ENCODE measurements at regions not wholly inside any gene's neighbourhood (a gene's known extent, or its start where the extent isn't known, plus 50 kb on each side); places are given as distances from the start of the nearest gene placed in this dataset.
A peak's percentile ranks its signal among the peaks of the same experiment; 100 is the strongest.

GRCh38 chr4:123930996-123931395, 534.4 kb downstream of the SPRY1 start:
- DNase-seq, result peak; percentile 14
- Histone ChIP-seq H3K4me3 (ENCODE audit: low read depth, low read length) (no peak overlapping the region), H3K27me3 (replicated peaks) (no peaks in the 10 kb centered on the region), H3K36me3 (replicated peaks) (no peaks in the 10 kb centered on the region), H3K27ac (no peak overlapping the region)
- in situ Hi-C loops (cut with HindIII; ENCODE audit: low pct_ligation_motif_present, low sequenced_read_pairs), result no loop called here
- TF ChIP-seq CTCF (IDR thresholded peaks at IDR 0.05; ENCODE audit: low read depth, low read length, missing control alignments), result no peak

GRCh38 chr4:123934096-123934495, 537.5 kb downstream of the SPRY1 start:
- no peak for DNase-seq
- TF ChIP-seq CTCF (IDR thresholded peaks at IDR 0.05; ENCODE audit: low read depth, low read length, missing control alignments), result no peak
- no peaks in the 10 kb centered on the region for H3K27me3 ChIP-seq (replicated peaks)
- no peaks in the 10 kb centered on the region for H3K36me3 ChIP-seq (replicated peaks)
- in situ Hi-C loops (cut with HindIII; ENCODE audit: low pct_ligation_motif_present, low sequenced_read_pairs), result no loop called here
- H3K27ac ChIP-seq, result no peak overlapping the region
- no peak overlapping the region for H3K4me3 ChIP-seq (ENCODE audit: low read depth, low read length)

- Histone ChIP-seq H3K27ac (no peak overlapping the region), H3K36me3 (replicated peaks) (no peaks in the 10 kb centered on the region), H3K27me3 (replicated peaks) (no peaks in the 10 kb centered on the region), H3K4me3 (ENCODE audit: low read depth, low read length) (no peak overlapping the region)
- in situ Hi-C loops (cut with HindIII; ENCODE audit: low pct_ligation_motif_present, low sequenced_read_pairs), result no loop called here
- no peak for DNase-seq
- no peak for TF ChIP-seq CTCF (IDR thresholded peaks at IDR 0.05; ENCODE audit: low read depth, low read length, missing control alignments)
Measured at GRCh38 chr4:123936621-123937043, 540.0 kb downstream of the SPRY1 start.

- H3K27me3 ChIP-seq (replicated peaks), result no peaks in the 10 kb centered on the region
- in situ Hi-C loops (cut with HindIII; ENCODE audit: low pct_ligation_motif_present, low sequenced_read_pairs), result no loop called here
- H3K36me3 ChIP-seq (replicated peaks), result no peaks in the 10 kb centered on the region
- no peak for TF ChIP-seq CTCF (IDR thresholded peaks at IDR 0.05; ENCODE audit: low read depth, low read length, missing control alignments)
- no peak overlapping the region for H3K4me3 ChIP-seq (ENCODE audit: low read depth, low read length)
- no peak for DNase-seq
- H3K27ac ChIP-seq, result no peak overlapping the region
Measured at GRCh38 chr4:123937581-123937980, 541.0 kb downstream of the SPRY1 start.

GRCh38 chr4:123939621-123940020, 543.0 kb downstream of the SPRY1 start:
- peak; percentile 81 for DNase-seq
- no peaks in the 10 kb centered on the region for H3K36me3 ChIP-seq (replicated peaks)

More at GRCh38 chr4:123939621-123940020, 543.0 kb downstream of the SPRY1 start:
- no peak overlapping the region for H3K4me3 ChIP-seq (ENCODE audit: low read depth, low read length)
- H3K27me3 ChIP-seq (replicated peaks), result no peaks in the 10 kb centered on the region
- in situ Hi-C loops (cut with HindIII; ENCODE audit: low pct_ligation_motif_present, low sequenced_read_pairs), result no loop called here
- H3K27ac ChIP-seq, result no peak overlapping the region
- TF ChIP-seq CTCF (IDR thresholded peaks at IDR 0.05; ENCODE audit: low read depth, low read length, missing control alignments), result no peak

All from brain microvascular endothelial cell (primary cell).